ENCODE measurements at regions not wholly inside any gene's neighbourhood (a gene's known extent, or its start where the extent isn't known, plus 50 kb on each side); places are given as distances from the start of the nearest gene placed in this dataset.

DNA sequence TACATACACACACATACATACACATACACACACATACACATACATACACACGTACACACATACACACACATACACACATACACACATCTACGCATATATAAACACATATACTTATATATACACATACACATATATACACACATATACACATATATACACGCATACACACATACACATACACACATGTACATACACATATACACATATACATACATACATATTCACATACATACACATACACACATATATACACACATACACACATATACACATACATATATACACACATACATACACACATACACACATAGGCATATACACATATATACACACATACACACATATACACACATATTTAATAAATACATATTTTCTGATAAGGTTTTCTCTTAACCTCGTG, 324.0 kb downstream of the RPS6KC1 start:
- TF ChIP-seq, protein P1, sequence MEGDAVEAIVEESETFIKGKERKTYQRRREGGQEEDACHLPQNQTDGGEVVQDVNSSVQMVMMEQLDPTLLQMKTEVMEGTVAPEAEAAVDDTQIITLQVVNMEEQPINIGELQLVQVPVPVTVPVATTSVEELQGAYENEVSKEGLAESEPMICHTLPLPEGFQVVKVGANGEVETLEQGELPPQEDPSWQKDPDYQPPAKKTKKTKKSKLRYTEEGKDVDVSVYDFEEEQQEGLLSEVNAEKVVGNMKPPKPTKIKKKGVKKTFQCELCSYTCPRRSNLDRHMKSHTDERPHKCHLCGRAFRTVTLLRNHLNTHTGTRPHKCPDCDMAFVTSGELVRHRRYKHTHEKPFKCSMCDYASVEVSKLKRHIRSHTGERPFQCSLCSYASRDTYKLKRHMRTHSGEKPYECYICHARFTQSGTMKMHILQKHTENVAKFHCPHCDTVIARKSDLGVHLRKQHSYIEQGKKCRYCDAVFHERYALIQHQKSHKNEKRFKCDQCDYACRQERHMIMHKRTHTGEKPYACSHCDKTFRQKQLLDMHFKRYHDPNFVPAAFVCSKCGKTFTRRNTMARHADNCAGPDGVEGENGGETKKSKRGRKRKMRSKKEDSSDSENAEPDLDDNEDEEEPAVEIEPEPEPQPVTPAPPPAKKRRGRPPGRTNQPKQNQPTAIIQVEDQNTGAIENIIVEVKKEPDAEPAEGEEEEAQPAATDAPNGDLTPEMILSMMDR (IDR thresholded peaks at IDR 0.05; ENCODE audit: low read length) = no peak
- TF ChIP-seq EZH2 (IDR thresholded peaks at IDR 0.05; ENCODE audit: borderline replicate concordance, low read length) = no peak

All from OCI-LY1 (cell line).